ENCODE measurements at regions not wholly inside any gene's neighbourhood (a gene's known extent, or its start where the extent isn't known, plus 50 kb on each side); places are given as distances from the start of the nearest gene placed in this dataset.
"Not testable (repeated sequence)": the region's sequence is repeated elsewhere in the genome, so short reads cannot be mapped to it uniquely, and the experiment has no call there.

DNA sequence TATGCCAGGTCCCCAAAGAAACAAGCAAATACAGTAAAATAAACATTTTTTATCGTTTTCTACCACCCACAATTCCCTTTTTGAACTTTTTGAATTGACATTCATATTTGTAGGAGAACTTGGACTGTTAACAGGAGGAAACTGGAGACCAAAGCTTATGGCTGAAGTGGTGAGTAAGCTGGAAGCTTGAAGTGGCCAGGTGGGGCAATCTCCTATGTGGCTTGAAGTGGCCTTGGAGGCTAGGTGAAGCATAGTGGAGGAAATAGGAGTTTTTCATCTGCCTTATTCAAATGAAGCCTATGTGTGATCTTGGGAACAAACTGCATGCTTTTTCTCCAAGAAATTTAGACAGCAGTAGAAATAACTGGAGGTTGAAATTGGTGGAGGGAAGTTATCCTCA lies 962.9 kb upstream of the FANCL start:
- no peak for DNase-seq

DNA sequence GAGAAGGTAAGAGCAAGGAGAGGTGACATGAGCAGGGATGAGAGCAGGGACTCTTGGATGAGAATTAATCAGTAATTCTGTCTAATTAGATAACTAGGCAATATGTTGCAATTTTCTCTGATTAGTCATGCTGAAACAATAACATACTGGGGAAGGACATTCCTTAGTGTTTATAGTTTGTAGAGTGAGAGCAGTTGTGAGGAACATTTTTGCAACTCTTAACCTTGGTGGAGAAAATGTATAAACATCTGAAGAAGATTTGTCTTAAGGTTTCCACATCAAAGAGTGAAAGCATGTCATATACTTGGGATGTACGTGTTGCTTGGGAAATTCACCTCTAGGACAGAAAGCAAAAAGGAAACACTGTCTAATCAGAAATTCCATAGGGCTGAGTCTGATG lies 955.4 kb upstream of the FANCL start:
- DNase-seq: no peak

DNA sequence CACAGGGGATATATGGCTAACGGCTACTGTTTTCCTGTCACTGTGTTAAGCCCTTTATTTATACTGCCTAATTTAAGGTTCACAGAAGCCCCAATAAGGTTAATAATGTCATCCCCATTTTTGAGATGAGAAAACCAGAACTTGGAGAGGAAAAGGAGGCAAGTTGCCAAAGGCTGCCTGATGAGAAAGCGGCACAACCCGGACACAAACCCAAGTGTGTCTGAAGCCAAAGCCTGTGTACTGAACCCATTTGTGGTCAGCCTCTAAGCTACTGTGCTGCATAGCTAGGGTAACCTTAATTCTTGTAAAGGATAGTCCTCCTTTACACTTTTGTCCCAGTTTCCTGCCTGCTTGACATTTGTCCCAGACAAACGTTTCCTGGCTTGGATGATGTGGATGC lies 954.7 kb upstream of the FANCL start:
- DNase-seq: no peak

GRCh38 chr2:59191781-59192180 lies 950.7 kb upstream of the FANCL start:
- DNase-seq: no peak

GRCh38 chr2:59190518-59190917 lies 949.4 kb upstream of the FANCL start:
- DNase-seq: no peak

DNA sequence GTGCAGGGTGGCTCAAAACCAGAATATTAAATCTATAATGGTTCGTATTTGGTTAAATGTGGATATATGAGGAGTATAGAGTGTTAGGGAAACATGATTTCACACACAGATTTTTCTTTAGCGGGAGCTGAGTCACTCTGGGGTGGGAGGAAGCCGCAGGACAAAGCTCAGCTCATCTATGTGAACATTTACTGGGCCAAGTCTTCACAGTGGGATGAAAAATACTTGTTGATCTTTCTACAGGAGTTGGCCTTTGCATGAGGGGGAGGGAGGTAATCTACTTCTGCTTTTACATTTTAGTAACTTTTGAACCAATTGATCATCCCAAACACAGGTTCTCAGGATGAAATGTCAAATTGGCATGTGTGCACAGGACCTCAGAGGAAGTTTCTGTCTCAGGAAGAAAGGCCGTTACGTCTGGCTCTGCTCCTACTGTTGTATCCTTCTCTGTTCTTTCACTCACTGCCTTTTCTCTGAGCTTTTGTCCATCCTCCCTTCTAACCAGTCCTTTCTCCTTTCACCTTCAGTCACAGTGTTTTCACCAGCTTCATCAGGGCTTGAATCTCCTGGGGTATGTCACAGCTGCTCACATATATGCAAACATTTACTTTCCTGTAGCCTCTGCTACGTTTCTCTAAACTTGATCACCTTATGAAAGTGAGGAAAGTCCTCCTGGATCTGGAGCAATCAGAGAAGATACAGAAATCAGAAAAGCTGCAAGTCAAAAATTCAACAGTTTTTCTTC lies 943.3 kb upstream of the FANCL start:
- DNase-seq: peak; percentile 47

DNA sequence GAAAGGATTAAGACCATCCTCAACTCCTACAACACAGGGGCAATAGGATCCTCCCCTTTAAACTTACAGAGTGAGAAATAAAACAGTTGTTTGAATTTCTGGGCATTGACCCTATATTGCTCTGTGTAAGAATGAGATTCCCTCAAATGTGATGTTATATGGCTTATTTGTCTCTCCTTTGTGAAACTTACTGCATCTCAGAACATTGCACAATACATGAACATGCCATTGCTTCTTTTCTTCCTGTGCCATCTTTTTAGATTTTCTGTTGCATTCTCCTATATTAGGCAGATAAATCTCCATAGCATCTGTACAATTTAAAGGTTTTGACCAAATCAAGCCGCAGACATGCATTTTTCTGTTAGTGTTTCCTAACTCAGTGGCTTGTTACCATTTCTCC lies 941.9 kb upstream of the FANCL start:
- DNase-seq: no peak

DNA sequence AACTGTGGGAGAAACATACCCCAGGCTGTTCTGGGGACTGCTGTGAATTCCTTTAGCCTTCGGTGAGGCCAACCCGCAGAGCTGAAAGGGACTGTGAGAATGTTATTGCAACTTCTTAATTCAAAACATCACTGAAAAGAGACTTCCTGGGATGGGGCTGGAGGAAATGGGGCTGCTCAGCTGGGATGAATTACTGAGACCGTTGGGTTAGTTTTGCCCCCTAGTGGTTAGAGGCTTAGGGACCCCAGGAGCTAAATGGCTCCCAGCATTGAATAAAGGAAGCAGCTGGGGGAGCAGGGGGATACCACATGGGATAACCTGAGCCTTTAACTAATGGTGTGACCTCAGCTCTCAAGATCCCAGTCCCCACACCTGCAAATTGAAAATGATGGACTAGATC lies 941.1 kb upstream of the FANCL start:
- no peak for DNase-seq

GRCh38 chr2:59181347-59181746 lies 940.2 kb upstream of the FANCL start:
- DNase-seq: no peak

GRCh38 chr2:59180621-59181020 lies 939.5 kb upstream of the FANCL start:
- no peak for DNase-seq

- DNase-seq: no peak
These were observed 939.0 kb upstream of the FANCL start for GRCh38 chr2:59180111-59180510.

- no peak for DNase-seq
These were observed 936.6 kb upstream of the FANCL start for GRCh38 chr2:59177748-59178147.

GRCh38 chr2:59176737-59177136 lies 935.6 kb upstream of the FANCL start:
- no peak for DNase-seq

DNA sequence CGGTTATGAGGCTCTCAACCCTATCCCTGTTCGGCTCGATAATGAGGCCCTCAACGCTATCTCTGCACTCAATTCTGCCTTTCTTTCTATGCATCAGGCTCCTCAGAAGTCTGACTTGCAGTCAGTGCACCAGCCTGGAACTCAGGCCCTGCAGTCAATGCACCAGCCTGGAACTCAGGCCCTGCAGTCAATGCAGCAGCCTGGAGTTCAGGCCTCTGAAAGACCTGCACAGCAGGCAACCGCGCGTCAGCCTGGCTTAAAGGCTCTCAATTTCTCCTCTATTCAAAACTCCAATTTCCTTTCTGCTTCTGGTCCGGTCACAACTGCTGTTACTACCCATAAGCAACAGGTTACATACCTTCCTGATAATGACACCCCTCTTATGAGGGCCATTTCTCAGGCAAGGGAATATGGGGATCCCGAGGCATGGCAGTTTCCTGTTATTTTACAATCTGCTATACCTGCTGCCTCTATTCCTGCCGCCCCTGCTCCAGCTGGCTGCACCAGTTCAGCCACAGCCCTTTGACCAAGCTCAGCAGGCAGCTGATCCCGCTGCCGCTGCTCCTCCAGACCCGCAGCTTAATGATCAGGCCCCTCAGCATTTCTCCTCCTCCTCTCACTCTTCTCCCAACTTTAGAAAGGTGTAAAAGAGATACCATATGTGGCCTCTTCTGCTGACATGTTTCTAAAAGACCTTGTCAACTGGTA lies 933.6 kb upstream of the FANCL start:
- DNase-seq: no peak

DNA sequence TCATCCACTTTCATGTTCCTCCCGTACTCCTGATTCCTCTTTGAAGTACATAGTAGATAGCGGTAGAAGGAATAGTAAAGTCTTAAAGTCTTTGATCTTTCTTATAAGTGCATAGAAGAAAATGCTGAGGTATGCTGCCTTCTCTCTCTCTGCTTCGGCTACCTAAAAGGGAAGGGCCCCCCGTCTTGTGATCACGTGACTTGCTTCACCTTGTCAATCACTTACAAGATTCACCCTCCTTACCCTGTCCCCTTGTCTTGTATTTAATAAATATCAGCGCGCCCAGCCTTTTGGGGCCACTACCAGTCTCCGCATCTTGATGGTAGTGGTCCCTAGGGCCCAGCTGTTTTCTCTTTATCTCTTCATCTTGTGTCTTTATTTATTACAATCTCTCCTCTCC lies 932.2 kb upstream of the FANCL start:
- no peak for DNase-seq

DNA sequence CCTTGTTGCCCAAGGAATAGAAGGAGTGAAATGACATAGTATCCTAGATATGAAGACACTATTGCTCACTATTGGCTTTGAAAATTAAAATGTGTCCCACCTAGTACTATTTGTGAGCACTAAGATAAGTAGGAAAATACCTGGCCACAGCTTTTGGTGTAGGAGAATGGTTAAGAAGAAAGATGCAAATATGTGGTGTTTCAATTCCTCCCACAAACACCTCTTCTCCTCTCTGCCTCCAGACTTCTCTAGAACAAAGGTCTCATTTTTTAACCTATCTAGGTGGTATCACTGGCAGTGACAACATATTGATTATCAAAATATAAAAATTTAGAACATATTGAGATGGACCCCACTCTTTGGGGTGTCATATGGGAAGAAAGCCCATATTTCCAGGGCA lies 929.9 kb upstream of the FANCL start:
- DNase-seq: no peak

GRCh38 chr2:59168766-59169165 lies 927.6 kb upstream of the FANCL start:
- DNase-seq: no peak

DNA sequence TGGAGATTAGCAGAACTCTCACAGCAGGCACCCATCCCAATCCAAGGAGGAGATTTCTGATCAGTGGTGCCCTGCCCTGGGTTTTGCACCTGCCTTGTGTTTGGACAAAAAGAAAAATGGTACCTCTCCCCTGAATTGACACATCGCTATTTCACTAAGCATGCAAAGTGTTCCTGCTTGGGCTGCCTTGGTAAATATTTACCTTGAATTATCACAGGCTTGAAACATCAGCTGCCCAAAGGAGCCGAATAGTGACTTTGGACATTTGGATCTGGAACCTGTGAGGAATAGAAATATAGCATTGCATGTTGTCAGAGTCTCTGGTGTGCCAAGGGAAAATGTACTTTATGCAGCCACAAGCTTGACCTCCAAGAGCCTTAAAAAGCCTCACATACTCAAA lies 926.4 kb upstream of the FANCL start:
- DNase-seq: no peak

DNA sequence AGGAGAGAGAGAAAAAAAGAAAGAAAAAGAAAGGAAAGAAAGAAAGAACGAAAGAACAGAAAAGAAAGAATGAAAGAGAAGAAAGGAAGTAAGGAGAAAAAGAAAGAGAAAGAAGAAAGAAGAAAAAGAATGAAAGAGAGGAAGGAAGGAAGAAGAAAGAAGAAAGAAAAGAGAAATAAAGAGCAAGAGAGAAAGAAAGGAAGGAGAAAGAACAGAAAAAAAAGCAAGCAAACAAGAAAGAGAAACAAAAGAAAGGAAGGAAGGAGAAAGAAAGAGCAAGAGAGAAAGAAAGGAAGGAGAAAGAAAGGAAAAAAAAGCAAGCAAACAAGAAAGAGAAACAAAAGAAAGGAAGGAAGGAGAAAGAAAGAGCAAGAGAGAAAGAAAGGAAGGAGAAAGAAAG lies 916.8 kb upstream of the FANCL start:
- DNase-seq: not testable (repeated sequence)

GRCh38 chr2:59151805-59152204 lies 910.7 kb upstream of the FANCL start:
- DNase-seq: no peak

DNA sequence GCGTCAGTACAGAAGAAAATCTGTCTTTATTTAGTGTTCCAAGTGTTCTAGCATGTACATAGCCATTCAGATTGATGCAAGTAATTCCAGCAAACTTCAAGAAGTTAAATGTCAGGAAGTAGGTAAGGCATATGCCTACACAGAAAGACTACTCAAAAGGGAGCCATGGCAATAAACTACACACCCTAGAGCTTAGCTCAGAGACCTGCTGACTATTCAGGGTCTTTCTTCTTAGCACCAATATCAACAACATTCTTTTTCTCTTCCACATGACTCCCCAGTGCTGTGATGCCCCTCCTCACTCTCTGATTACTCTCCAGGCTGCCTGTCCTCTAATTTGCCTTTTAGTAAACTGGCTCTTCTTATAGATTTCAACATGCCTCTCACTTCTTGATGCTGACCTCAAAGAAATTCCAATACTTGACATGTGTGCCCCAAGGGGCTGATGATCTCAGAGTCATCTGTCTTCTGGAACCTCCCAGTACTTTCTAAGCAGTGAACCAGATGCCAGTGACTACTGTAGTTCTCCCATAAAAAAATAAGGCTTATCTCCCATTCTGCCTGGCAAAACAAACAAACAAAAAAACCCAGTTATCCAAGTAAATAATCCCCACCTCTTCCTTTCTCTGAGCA lies 909.2 kb upstream of the FANCL start:
- DNase-seq: no peak

GRCh38 chr2:59149271-59149670 lies 908.1 kb upstream of the FANCL start:
- DNase-seq: no peak

GRCh38 chr2:59112258-59112657 lies 871.1 kb upstream of the FANCL start:
- DNase-seq: no peak

GRCh38 chr2:59096973-59097372 lies 855.8 kb upstream of the FANCL start:
- no peak for DNase-seq
